Astrocyte (in vitro differentiated cells and primary cell): ENCODE measurements at regions not wholly inside any gene's neighbourhood (a gene's known extent, or its start where the extent isn't known, plus 50 kb on each side); places are given as distances from the start of the nearest gene placed in this dataset.

Source experiments
- DNase-seq: peaks from one replicate; pipeline ENCODE4 v3.0.0-alpha.2; 2010; ENCODE audit warnings: low read depth
- FAIRE-seq: peaks from 2 replicates; lab custom pipeline; 2011; peaks lifted over from hg19 to GRCh38; lab: Jason Lieb, UNC
- H2AFZ ChIP-seq: 2 replicates; pipeline ENCODE4 v1.6.0; 2012; ENCODE audit warnings: low read depth, low read length, inconsistent platforms
- H3K27ac ChIP-seq: 2 replicates; pipeline ENCODE4 v1.5.1; 2011; ENCODE audit warnings: low read depth, low read length, inconsistent platforms
- H3K27me3 ChIP-seq: 2 replicates; pipeline ENCODE4 v1.6.0; 2011; ENCODE audit warnings: low read length, inconsistent platforms; ENCODE audit not compliant: insufficient read depth
- H3K36me3 ChIP-seq: 2 replicates; pipeline ENCODE4 v1.5.1; 2011; ENCODE audit warnings: low read length, inconsistent platforms; ENCODE audit not compliant: insufficient read depth
- H3K4me1 ChIP-seq: 2 replicates; pipeline ENCODE4 v1.5.1; 2011; ENCODE audit warnings: low read length, inconsistent platforms; ENCODE audit not compliant: insufficient read depth
- H3K4me2 ChIP-seq: 2 replicates; pipeline ENCODE4 v1.6.0; 2012; ENCODE audit warnings: low read length, inconsistent platforms
- H3K4me3 ChIP-seq: 2 replicates; pipeline ENCODE4 v1.5.1; 2011; ENCODE audit warnings: low read depth, mild to moderate bottlenecking, low read length, inconsistent platforms; ENCODE audit not compliant: insufficient read depth
- H3K79me2 ChIP-seq: 2 replicates; pipeline ENCODE4 v1.6.0; 2012; ENCODE audit warnings: mild to moderate bottlenecking, low read length, inconsistent platforms; ENCODE audit not compliant: insufficient read depth
- H3K9ac ChIP-seq: 2 replicates; pipeline ENCODE4 v1.6.0; 2012; ENCODE audit warnings: mild to moderate bottlenecking, low read length, inconsistent platforms
- H3K9me3 ChIP-seq: 2 replicates; pipeline ENCODE4 v1.5.1; 2012; ENCODE audit warnings: low read depth, mild to moderate bottlenecking, low read length, inconsistent platforms; ENCODE audit not compliant: insufficient read depth
- H4K20me1 ChIP-seq: 2 replicates; pipeline ENCODE4 v1.6.0; 2012; ENCODE audit warnings: low read length, inconsistent platforms; ENCODE audit not compliant: insufficient read depth
- H3K27ac Mint-ChIP-seq: one replicate; pipeline ENCODE4 v1.8.0; 2021; ENCODE audit warnings: mild to moderate bottlenecking, mixed read lengths; ENCODE audit not compliant: unreplicated experiment
- H3K27me3 Mint-ChIP-seq: one replicate; pipeline ENCODE4 v1.8.0; 2021; ENCODE audit warnings: low read depth, mixed read lengths; ENCODE audit not compliant: unreplicated experiment
- H3K36me3 Mint-ChIP-seq: one replicate; pipeline ENCODE4 v1.8.0; 2021; ENCODE audit warnings: low read depth, mixed read lengths; ENCODE audit not compliant: unreplicated experiment
- H3K4me1 Mint-ChIP-seq: one replicate; pipeline ENCODE4 v1.8.0; 2021; ENCODE audit warnings: low read depth, mixed read lengths; ENCODE audit not compliant: unreplicated experiment
- H3K4me3 Mint-ChIP-seq: one replicate; pipeline ENCODE4 v1.8.0; 2021; ENCODE audit warnings: mild to moderate bottlenecking, moderate library complexity, mixed read lengths; ENCODE audit not compliant: unreplicated experiment
- H3K9me3 Mint-ChIP-seq: one replicate; pipeline ENCODE4 v1.8.0; 2021; ENCODE audit warnings: mild to moderate bottlenecking, mixed read lengths; ENCODE audit not compliant: unreplicated experiment
- EZH2 ChIP-seq: IDR thresholded peaks from 2 replicates; pipeline ENCODE4 v1.6.1; 2012; ENCODE audit warnings: mild to moderate bottlenecking, low read length, inconsistent platforms; ENCODE audit not compliant: insufficient read depth
- TF ChIP-seq, protein P1 (sequence below): IDR thresholded peaks from 2 replicates; pipeline ENCODE4 v1.5.1; 2011; ENCODE audit warnings: low read depth, mild to moderate bottlenecking, inconsistent platforms, low read length, moderate library complexity; ENCODE audit not compliant: insufficient read depth

DNA sequence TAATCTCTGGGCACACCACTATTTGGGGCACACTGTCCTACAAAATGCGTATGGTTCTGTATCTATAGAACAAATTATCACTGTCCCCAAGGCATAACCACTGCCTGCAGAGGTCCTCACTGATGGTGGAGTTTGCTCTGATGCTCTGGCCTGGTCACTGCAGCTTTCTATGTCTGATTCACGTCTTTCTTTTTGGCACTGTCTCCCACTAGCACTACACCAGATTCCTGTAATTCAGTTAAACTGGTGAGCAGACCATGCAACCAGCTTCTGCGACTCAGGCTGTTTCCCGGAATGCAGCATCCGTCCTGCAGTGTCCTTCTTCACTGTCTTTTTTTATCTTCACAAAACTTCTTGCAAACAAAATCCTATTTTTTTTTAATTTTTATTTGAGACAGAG, 112.8 kb downstream of the KLF6 start:
- Histone ChIP-seq H3K79me2 (no peaks in the 10 kb centered on the region), H3K27ac (no peak overlapping the region)
- FAIRE-seq = no peak

DNA sequence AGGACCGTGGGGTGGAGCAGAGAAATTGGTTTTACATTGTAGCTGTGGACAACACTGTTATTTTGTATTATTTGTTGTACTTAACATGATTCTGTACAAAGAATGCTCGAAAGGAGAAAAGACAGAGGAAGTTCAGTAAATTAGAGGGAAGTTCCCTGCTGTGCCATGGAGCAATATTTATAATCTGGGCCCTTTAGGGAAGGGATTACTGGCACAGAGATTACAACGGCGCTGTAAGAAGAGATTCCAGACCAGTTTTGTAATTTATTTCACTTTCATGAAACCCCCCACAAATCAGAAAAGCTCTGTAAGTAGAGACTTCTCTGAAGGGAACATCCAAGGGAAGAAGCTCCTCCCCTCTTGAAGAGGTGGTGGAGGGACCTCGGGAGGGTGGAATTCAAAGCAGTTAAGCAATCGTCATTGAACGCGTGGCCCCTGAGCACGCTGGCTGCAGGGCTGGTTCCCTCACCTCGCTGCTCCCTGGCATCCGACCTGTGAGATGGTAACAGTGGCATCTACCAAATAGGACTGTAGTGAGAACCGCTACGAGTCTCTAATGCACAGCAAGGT, 113.5 kb downstream of the KLF6 start:
- no peak overlapping the region for H3K4me3 ChIP-seq
- no peak overlapping the region for H3K9ac ChIP-seq
- Mint-ChIP-seq H3K36me3 (no peaks in the 10 kb centered on the region), H3K9me3 (peaks cover 4% of the 10 kb centered on the region), H3K4me3 (no peak overlapping the region), H3K27ac (no peak overlapping the region), H3K27me3 (peaks cover 9% of the 10 kb centered on the region), H3K4me1 (peaks cover 6% of the 10 kb centered on the region)
- no peaks in the 10 kb centered on the region for H3K9me3 ChIP-seq
- no peaks in the 10 kb centered on the region for H4K20me1 ChIP-seq
- H3K27ac ChIP-seq = no peak overlapping the region
- no peaks in the 10 kb centered on the region for H3K36me3 ChIP-seq
- FAIRE-seq (no peak), DNase-seq (no peak)
- no peaks in the 10 kb centered on the region for H3K79me2 ChIP-seq
- H2AFZ ChIP-seq = no peak overlapping the region
- no peak overlapping the region for H3K4me2 ChIP-seq
- H3K27me3 ChIP-seq = no peaks in the 10 kb centered on the region
- TF ChIP-seq EZH2 = no peak
- TF ChIP-seq, protein P1, sequence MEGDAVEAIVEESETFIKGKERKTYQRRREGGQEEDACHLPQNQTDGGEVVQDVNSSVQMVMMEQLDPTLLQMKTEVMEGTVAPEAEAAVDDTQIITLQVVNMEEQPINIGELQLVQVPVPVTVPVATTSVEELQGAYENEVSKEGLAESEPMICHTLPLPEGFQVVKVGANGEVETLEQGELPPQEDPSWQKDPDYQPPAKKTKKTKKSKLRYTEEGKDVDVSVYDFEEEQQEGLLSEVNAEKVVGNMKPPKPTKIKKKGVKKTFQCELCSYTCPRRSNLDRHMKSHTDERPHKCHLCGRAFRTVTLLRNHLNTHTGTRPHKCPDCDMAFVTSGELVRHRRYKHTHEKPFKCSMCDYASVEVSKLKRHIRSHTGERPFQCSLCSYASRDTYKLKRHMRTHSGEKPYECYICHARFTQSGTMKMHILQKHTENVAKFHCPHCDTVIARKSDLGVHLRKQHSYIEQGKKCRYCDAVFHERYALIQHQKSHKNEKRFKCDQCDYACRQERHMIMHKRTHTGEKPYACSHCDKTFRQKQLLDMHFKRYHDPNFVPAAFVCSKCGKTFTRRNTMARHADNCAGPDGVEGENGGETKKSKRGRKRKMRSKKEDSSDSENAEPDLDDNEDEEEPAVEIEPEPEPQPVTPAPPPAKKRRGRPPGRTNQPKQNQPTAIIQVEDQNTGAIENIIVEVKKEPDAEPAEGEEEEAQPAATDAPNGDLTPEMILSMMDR = no peak
- H3K4me1 ChIP-seq = no peaks in the 10 kb centered on the region

More for the DNA sequence above, 112.8 kb downstream of the KLF6 start:
- Histone ChIP-seq H3K4me2 (no peak overlapping the region), H3K9ac (no peak overlapping the region), H4K20me1 (no peaks in the 10 kb centered on the region), H3K36me3 (no peaks in the 10 kb centered on the region), H2AFZ (no peak overlapping the region), H3K27me3 (no peaks in the 10 kb centered on the region), H3K4me3 (no peak overlapping the region), H3K9me3 (no peaks in the 10 kb centered on the region), H3K4me1 (no peaks in the 10 kb centered on the region)
- Mint-ChIP-seq H3K4me1 (peaks cover 6% of the 10 kb centered on the region), H3K9me3 (peaks cover 4% of the 10 kb centered on the region), H3K27ac (no peak overlapping the region), H3K36me3 (no peaks in the 10 kb centered on the region), H3K27me3 (peaks cover 6% of the 10 kb centered on the region), H3K4me3 (no peak overlapping the region)
- DNase-seq = no peak
- TF ChIP-seq EZH2 = no peak
- TF ChIP-seq, protein P1 = no peak

DNA sequence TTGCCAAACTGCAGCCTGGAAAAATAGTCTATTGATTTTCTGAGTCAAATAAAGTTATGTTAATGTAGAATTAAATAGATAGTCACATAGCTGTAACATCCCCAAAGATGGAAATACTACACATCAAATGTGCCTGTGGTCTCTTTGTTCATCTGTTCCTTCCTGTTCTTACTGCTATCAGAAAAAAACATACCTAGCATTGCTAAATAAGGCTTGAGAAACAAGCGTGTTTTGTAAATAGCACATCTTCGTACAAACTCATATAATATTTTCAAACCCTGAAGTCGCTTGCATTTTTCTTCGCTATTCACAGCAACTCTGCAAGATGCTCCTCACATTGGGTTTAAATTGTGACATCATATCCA, 116.1 kb downstream of the KLF6 start:
- H3K4me2 ChIP-seq = no peak overlapping the region
- Mint-ChIP-seq H3K27ac (peak overlapping the region; percentile 80), H3K36me3 (no peaks in the 10 kb centered on the region), H3K4me3 (no peak overlapping the region), H3K4me1 (peaks cover 6% of the 10 kb centered on the region), H3K27me3 (peaks cover 15% of the 10 kb centered on the region), H3K9me3 (no peaks in the 10 kb centered on the region)
- DNase-seq (no peak), FAIRE-seq (no peak)
- no peaks in the 10 kb centered on the region for H4K20me1 ChIP-seq
- no peak overlapping the region for H3K27ac ChIP-seq
- no peak overlapping the region for H3K9ac ChIP-seq
- H3K36me3 ChIP-seq = no peaks in the 10 kb centered on the region
- H3K79me2 ChIP-seq = no peaks in the 10 kb centered on the region
- H3K4me3 ChIP-seq = no peak overlapping the region
- no peaks in the 10 kb centered on the region for H3K4me1 ChIP-seq
- TF ChIP-seq, protein P1 = no peak
- no peak for TF ChIP-seq EZH2
- no peak overlapping the region for H2AFZ ChIP-seq
- no peaks in the 10 kb centered on the region for H3K9me3 ChIP-seq
- no peaks in the 10 kb centered on the region for H3K27me3 ChIP-seq
